Hepatocyte (in vitro differentiated cells): ENCODE measurements at regions not wholly inside any gene's neighbourhood (a gene's known extent, or its start where the extent isn't known, plus 50 kb on each side); places are given as distances from the start of the nearest gene placed in this dataset.
A peak's percentile ranks its signal among the peaks of the same experiment; 100 is the strongest.
"Not testable (repeated sequence)": the region's sequence is repeated elsewhere in the genome, so short reads cannot be mapped to it uniquely, and the experiment has no call there.

ENCODE experiments used
- DNase-seq: peaks from one replicate; pipeline ENCODE4 v3.0.0-alpha.2; 2016; ENCODE audit warnings: low spot score
- H2AFZ ChIP-seq: fragments of 200-600 bp; sonication (generic); 2 replicates; pipeline ENCODE4 v1.6.0; 2016; ENCODE audit warnings: antibody characterized with exemption, mild to moderate bottlenecking
- H3K27ac ChIP-seq: fragments of 200-600 bp; sonication (generic); 2 replicates; pipeline ENCODE4 v1.5.1; 2016; ENCODE audit warnings: mild to moderate bottlenecking
- H3K27me3 ChIP-seq: fragments of 200-600 bp; sonication (generic); 2 replicates; pipeline ENCODE4 v1.6.1; 2016
- H3K36me3 ChIP-seq: fragments of 200-600 bp; sonication (generic); replicated peaks from 2 replicates; pipeline ENCODE4 v1.5.1; 2016; ENCODE audit warnings: low read depth; ENCODE audit not compliant: insufficient read depth
- H3K4me1 ChIP-seq: fragments of 200-600 bp; sonication (generic); 2 replicates; pipeline ENCODE4 v1.5.1; 2016; ENCODE audit warnings: mild to moderate bottlenecking, moderate library complexity; ENCODE audit not compliant: insufficient read depth
- H3K4me2 ChIP-seq: fragments of 200-600 bp; sonication (generic); 2 replicates; pipeline ENCODE4 v1.6.0; 2016
- H3K4me3 ChIP-seq: fragments of 200-600 bp; sonication (generic); 2 replicates; pipeline ENCODE4 v1.5.1; 2016; ENCODE audit warnings: mild to moderate bottlenecking
- H3K79me2 ChIP-seq: fragments of 200-600 bp; sonication (generic); 2 replicates; pipeline ENCODE4 v1.6.0; 2017; ENCODE audit warnings: mild to moderate bottlenecking
- H3K9me2 ChIP-seq: fragments of 200-600 bp; sonication (generic); replicated peaks from 2 replicates; pipeline ENCODE4 v1.6.0; 2017; ENCODE audit warnings: mild to moderate bottlenecking; ENCODE audit not compliant: insufficient read depth
- H3K9me3 ChIP-seq: fragments of 200-600 bp; sonication (generic); 2 replicates; pipeline ENCODE4 v1.5.1; 2016; ENCODE audit warnings: low read depth, mild to moderate bottlenecking
- H4K20me1 ChIP-seq: fragments of 200-600 bp; sonication (generic); 2 replicates; pipeline ENCODE4 v1.6.0; 2016; ENCODE audit warnings: mild to moderate bottlenecking; ENCODE audit not compliant: insufficient read depth, poor library complexity, severe bottlenecking
- WGBS: methylation state at CpG from one replicate; pipeline ENCODE4 v1.1.6; 2016; ENCODE audit warnings: low lambda C conversion rate; ENCODE audit errors: missing lambda C conversion rate; 5-methylcytosine and 5-hydroxymethylcytosine counted together

- not testable (repeated sequence) for H3K36me3 ChIP-seq, DNase-seq, H3K27me3 ChIP-seq, H3K9me2 ChIP-seq, H3K4me3 ChIP-seq, H4K20me1 ChIP-seq, H3K27ac ChIP-seq, H3K9me3 ChIP-seq, H3K79me2 ChIP-seq, H3K4me1 ChIP-seq, H2AFZ ChIP-seq, H3K4me2 ChIP-seq
- no CpG with 5 or more reads among the region's 2 CpGs for WGBS
These were observed 5194.2 kb upstream of the TPTE start for GRCh38 chr21:5327220-5327619.

GRCh38 chr21:5329311-5329939, 5192.0 kb upstream of the TPTE start:
- not testable (repeated sequence) for H3K9me2 ChIP-seq, H3K27ac ChIP-seq, H3K4me2 ChIP-seq, H3K9me3 ChIP-seq, H4K20me1 ChIP-seq, H3K79me2 ChIP-seq, H2AFZ ChIP-seq, H3K4me3 ChIP-seq, DNase-seq, H3K27me3 ChIP-seq, H3K4me1 ChIP-seq, H3K36me3 ChIP-seq
- 72% methylated on average over 3 of the region's 8 CpGs for WGBS

GRCh38 chr21:5357839-5358238, 5163.5 kb upstream of the TPTE start:
- not testable (repeated sequence) for H3K27me3 ChIP-seq, H2AFZ ChIP-seq, H3K9me2 ChIP-seq, H3K79me2 ChIP-seq, H3K27ac ChIP-seq, H3K4me1 ChIP-seq, H3K4me2 ChIP-seq, H4K20me1 ChIP-seq, H3K36me3 ChIP-seq, H3K4me3 ChIP-seq
- DNase-seq, result peak; percentile 2
- H3K9me3 ChIP-seq, result peaks cover 10% of the 10 kb centered on the region
